HepG2 (cell line): ENCODE measurements at regions not wholly inside any gene's neighbourhood (a gene's known extent, or its start where the extent isn't known, plus 50 kb on each side); places are given as distances from the start of the nearest gene placed in this dataset.
"Not testable (repeated sequence)": the region's sequence is repeated elsewhere in the genome, so short reads cannot be mapped to it uniquely, and the experiment has no call there.

Source experiments
- ATAC-seq: fragments of 200-7000 bp; cut with Tn5 transposase; 3 replicates; pipeline ENCODE4 v1.9.1; 2020; ENCODE audit warnings: mild to moderate bottlenecking, moderate library complexity
- BruUV-seq: library from RNA; stranded (reverse); fragments of 400-500 nt; replicated peaks from 2 replicates; lab custom pipeline; 2021; lab: Mats Ljungman, UMichigan
- CTCF ChIA-PET: fragments of 300-600 bp; formaldehyde crosslinking; extraction: SDS; loops from one replicate; lab custom pipeline; 2021; ENCODE audit warnings: low total read pairs, inconsistent platforms, low intra/inter-chr PET ratio; lab: Yijun Ruan, JAX
- POLR2A ChIA-PET: fragments of 350-600 bp; sonication (Branson Sonifier 250); formaldehyde crosslinking; loops from one replicate; lab custom pipeline; 2020; ENCODE audit warnings: antibody characterized with exemption, inconsistent platforms; lab: Yijun Ruan, JAX
- DNase-seq: peaks from one replicate; pipeline ENCODE4 v3.0.0-alpha.2; 2015; ENCODE audit warnings: low spot score
- FAIRE-seq: peaks from 3 replicates; lab custom pipeline; 2011; peaks lifted over from hg19 to GRCh38; lab: Jason Lieb, UNC
- H2AFZ ChIP-seq: one replicate; pipeline ENCODE4 v1.6.1; 2011; ENCODE audit warnings: low read length, inconsistent platforms
- H3K27ac ChIP-seq: fragments of 300-600 bp; 3 replicates; pipeline ENCODE4 v1.8.0; 2011; ENCODE audit warnings: mixed run types, mild to moderate bottlenecking, mixed read lengths, low read length, inconsistent platforms; ENCODE audit not compliant: insufficient read depth; ENCODE audit errors: extremely low read length
- H3K27me3 ChIP-seq, 2 experiments: fragments of 200-600 bp in 1 of 2; 2 replicates in 1 of 2; 3 replicates in 1 of 2; pipeline versions ENCODE4 v1.6.0 to v1.8.0; 2011; ENCODE audit warnings: low read length in 2 of 2, mild to moderate bottlenecking in 2 of 2, moderate library complexity in 2 of 2, inconsistent platforms in 1 of 2; ENCODE audit not compliant: insufficient read depth in 2 of 2, control insufficient read depth in 1 of 2
- H3K36me3 ChIP-seq, 2 experiments: fragments of 200-600 bp in 1 of 2; replicated peaks in 1 of 2; 2 replicates in 1 of 2; 3 replicates in 1 of 2; pipeline versions ENCODE4 v1.5.1 to v1.8.0; 2011; ENCODE audit warnings: low read length in 2 of 2, inconsistent platforms in 1 of 2; ENCODE audit not compliant: insufficient read depth in 2 of 2, control insufficient read depth in 1 of 2
- H3K4me1 ChIP-seq: 2 replicates; pipeline ENCODE4 v1.5.1; 2012; ENCODE audit warnings: low read length, inconsistent platforms; ENCODE audit not compliant: insufficient read depth
- H3K4me2 ChIP-seq: 2 replicates; pipeline ENCODE4 v1.6.0; 2011; ENCODE audit warnings: low read depth, low read length, inconsistent platforms
- H3K4me3 ChIP-seq, 3 experiments: fragments of 200-600 bp in 1 of 3; sonication (generic), shearing (Covaris generic) in 1 of 3; replicated peaks in 1 of 3; 2 replicates each; pipeline ENCODE4 v1.5.1; 2011 to 2016; ENCODE audit warnings: low read length in 3 of 3, inconsistent platforms in 2 of 3, low read depth in 2 of 3, mild to moderate bottlenecking in 2 of 3, control low read depth in 1 of 3, mixed read lengths in 1 of 3; ENCODE audit not compliant: insufficient read depth in 1 of 3
- H3K79me2 ChIP-seq: one replicate; pipeline ENCODE4 v1.6.1; 2011; ENCODE audit warnings: low read length, inconsistent platforms; ENCODE audit not compliant: insufficient read depth
- H3K9ac ChIP-seq: 2 replicates; pipeline ENCODE4 v1.6.0; 2011; ENCODE audit warnings: mild to moderate bottlenecking, low read depth, low read length, inconsistent platforms; ENCODE audit not compliant: insufficient read depth
- H3K9me3 ChIP-seq: 2 replicates; pipeline ENCODE4 v1.5.1; 2012; ENCODE audit warnings: mild to moderate bottlenecking, low read length
- H4K20me1 ChIP-seq: 2 replicates; pipeline ENCODE4 v1.6.0; 2011; ENCODE audit warnings: inconsistent platforms, mild to moderate bottlenecking, low read length, moderate library complexity; ENCODE audit not compliant: insufficient read depth
- ATF4 ChIP-seq, 2 experiments: fragments of 450-650 bp in 1 of 2; sonication (generic) in 1 of 2; formaldehyde crosslinking; IDR thresholded peaks; 2 replicates each; pipeline versions ENCODE4 v1.5.0 to v1.8.0; 2020 to 2022; ENCODE audit warnings: mild to moderate bottlenecking in 1 of 2, missing genetic modification reagents in 1 of 2
- FOXM1 ChIP-seq: sonication (generic); formaldehyde crosslinking; IDR thresholded peaks from 2 replicates; pipeline ENCODE4 v1.5.0; 2020; ENCODE audit warnings: missing genetic modification reagents
- GABPA ChIP-seq, 2 experiments: IDR thresholded peaks; 2 replicates each; pipeline ENCODE4 v1.6.1; 2011 to 2016; ENCODE audit warnings: low read depth in 2 of 2, low read length in 1 of 2, missing biosample characterization in 1 of 2, missing genetic modification characterization in 1 of 2
- HOXA3 ChIP-seq: sonication (generic); formaldehyde crosslinking; IDR thresholded peaks from 2 replicates; pipeline ENCODE4 v1.5.0; 2020; ENCODE audit warnings: missing genetic modification reagents
- LRRFIP1 ChIP-seq: sonication (generic); formaldehyde crosslinking; conservative IDR thresholded peaks from 2 replicates; pipeline ENCODE4 v1.4.0; 2020; ENCODE audit warnings: missing genetic modification reagents
- SKI ChIP-seq: fragments of 450-650 bp; IDR thresholded peaks from one replicate; pipeline ENCODE4 v1.6.1; 2018; ENCODE audit warnings: mild to moderate bottlenecking; ENCODE audit not compliant: partially characterized antibody
- STAT5B ChIP-seq: sonication (generic); formaldehyde crosslinking; IDR thresholded peaks from 2 replicates; pipeline ENCODE4 v1.4.0; 2020; ENCODE audit warnings: missing genetic modification reagents
- ZNF274 ChIP-seq: sonication (generic); formaldehyde crosslinking; IDR thresholded peaks from 2 replicates; pipeline ENCODE4 v1.5.1; 2020; ENCODE audit warnings: mild to moderate bottlenecking, missing genetic modification reagents
- ZNF562 ChIP-seq: sonication (generic); formaldehyde crosslinking; IDR thresholded peaks from 2 replicates; pipeline ENCODE4 v1.8.0; 2022; ENCODE audit warnings: missing genetic modification reagents, borderline replicate concordance
- WGBS: methylation state at CpG from one replicate; pipeline ENCODE4 v1.1.6; 2017; ENCODE audit warnings: low lambda C conversion rate; 5-methylcytosine and 5-hydroxymethylcytosine counted together
- in situ Hi-C: cut with HindIII; loops from 2 replicates; pipeline ENCODE4 v1.10.0; 2017; ENCODE audit warnings: low pct_unique_long_range_greater_than_20kb; ENCODE audit not compliant: extremely low pct_ligation_motif_present
- intact Hi-C: fragments of 100-400 bp; cut with micrococcal nuclease; formaldehyde crosslinking; loops from one replicate; pipeline ENCODE4 v1.10.0; 2022; ENCODE audit not compliant: unreplicated experiment
- TF ChIP-seq, protein P1 (sequence below): sonication (generic); formaldehyde crosslinking; IDR thresholded peaks from 2 replicates; pipeline ENCODE4 v1.5.1; 2020; ENCODE audit warnings: mild to moderate bottlenecking, missing genetic modification reagents, borderline replicate concordance
- TF ChIP-seq, protein P2 (sequence below): sonication (generic); formaldehyde crosslinking; IDR thresholded peaks from 2 replicates; pipeline ENCODE4 v1.5.0; 2020; ENCODE audit warnings: mild to moderate bottlenecking, missing genetic modification reagents

DNA sequence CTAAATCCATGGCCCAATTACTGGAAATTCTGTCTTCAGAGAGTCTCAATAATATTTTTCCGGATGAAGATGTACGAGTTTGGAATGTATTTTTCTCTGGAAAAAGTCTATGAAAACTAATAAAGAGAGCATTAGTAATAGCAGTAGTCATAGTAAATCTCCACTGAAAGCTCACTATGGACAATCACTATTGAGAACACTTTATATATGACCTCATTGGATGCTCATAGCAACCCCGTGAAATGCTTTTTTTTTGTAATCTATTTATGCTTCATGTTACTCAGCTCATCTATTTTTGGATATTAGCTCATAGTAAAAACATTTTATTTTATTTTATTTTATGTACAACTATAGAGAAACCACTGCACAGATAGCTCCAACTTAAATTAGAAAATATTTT, 94.3 kb upstream of the MYO3A start:
- no TSS peak for BruUV-seq
- intact Hi-C loops: no loop called here
- ATAC-seq (no peak), DNase-seq (no peak)
- H3K4me1 ChIP-seq: no peaks in the 10 kb centered on the region
- no peak overlapping the region for H3K9ac ChIP-seq
- 2% methylated on average over 3 of the region's 3 CpGs for WGBS
- TF ChIP-seq HOXA3 (CRISPR knock-in tag) (no peak), LRRFIP1 (CRISPR knock-in tag) (no peak), GABPA (IDR thresholded peaks at IDR 0.05; ENCODE audit: low read depth, low read length) (no peak), GABPA (CRISPR knock-in tag; IDR thresholded peaks at IDR 0.05; ENCODE audit: low read depth) (no peak), STAT5B (CRISPR knock-in tag) (no peak), SKI (no peak), ZNF562 (CRISPR knock-in tag) (no peak), ATF4 (CRISPR knock-in tag; IDR thresholded peaks at IDR 0.05) (no peak), ZNF274 (no peak), FOXM1 (CRISPR knock-in tag) (no peak)
- TF ChIP-seq, protein P1, sequence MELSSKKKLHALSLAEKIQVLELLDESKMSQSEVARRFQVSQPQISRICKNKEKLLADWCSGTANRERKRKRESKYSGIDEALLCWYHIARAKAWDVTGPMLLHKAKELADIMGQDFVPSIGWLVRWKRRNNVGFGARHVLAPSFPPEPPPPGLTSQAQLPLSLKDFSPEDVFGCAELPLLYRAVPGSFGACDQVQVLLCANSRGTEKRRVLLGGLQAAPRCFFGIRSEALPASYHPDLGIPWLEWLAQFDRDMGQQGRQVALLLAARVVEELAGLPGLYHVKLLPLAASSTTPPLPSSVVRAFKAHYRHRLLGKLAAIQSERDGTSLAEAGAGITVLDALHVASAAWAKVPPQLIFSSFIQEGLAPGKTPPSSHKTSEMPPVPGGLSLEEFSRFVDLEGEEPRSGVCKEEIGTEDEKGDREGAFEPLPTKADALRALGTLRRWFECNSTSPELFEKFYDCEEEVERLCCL: no peak
- TF ChIP-seq, protein P2, sequence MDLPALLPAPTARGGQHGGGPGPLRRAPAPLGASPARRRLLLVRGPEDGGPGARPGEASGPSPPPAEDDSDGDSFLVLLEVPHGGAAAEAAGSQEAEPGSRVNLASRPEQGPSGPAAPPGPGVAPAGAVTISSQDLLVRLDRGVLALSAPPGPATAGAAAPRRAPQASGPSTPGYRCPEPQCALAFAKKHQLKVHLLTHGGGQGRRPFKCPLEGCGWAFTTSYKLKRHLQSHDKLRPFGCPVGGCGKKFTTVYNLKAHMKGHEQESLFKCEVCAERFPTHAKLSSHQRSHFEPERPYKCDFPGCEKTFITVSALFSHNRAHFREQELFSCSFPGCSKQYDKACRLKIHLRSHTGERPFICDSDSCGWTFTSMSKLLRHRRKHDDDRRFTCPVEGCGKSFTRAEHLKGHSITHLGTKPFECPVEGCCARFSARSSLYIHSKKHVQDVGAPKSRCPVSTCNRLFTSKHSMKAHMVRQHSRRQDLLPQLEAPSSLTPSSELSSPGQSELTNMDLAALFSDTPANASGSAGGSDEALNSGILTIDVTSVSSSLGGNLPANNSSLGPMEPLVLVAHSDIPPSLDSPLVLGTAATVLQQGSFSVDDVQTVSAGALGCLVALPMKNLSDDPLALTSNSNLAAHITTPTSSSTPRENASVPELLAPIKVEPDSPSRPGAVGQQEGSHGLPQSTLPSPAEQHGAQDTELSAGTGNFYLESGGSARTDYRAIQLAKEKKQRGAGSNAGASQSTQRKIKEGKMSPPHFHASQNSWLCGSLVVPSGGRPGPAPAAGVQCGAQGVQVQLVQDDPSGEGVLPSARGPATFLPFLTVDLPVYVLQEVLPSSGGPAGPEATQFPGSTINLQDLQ (CRISPR knock-in tag): no peak
- TF ChIP-seq, all 625 proteins: peak for 0
- H4K20me1 ChIP-seq: no peaks in the 10 kb centered on the region
- no peak overlapping the region for H3K4me2 ChIP-seq
- in situ Hi-C loops: no loop called here
- CTCF ChIA-PET: no interaction called here
- no peaks in the 10 kb centered on the region for H3K36me3 ChIP-seq
- POLR2A ChIA-PET: no interaction called here
- no peaks in the 10 kb centered on the region for H3K79me2 ChIP-seq
- H3K9me3 ChIP-seq: no peaks in the 10 kb centered on the region
- H3K27me3 ChIP-seq: no peaks in the 10 kb centered on the region; a peak in 1 of 5 replicates
- H3K4me3 ChIP-seq: no peak overlapping the region
- H3K27ac ChIP-seq: no peak overlapping the region
- no peak for FAIRE-seq
- no peak overlapping the region for H2AFZ ChIP-seq

GRCh38 chr10:25840875-25841274, 93.2 kb upstream of the MYO3A start:
- 20% methylated on average over 3 of the region's 3 CpGs for WGBS
- CTCF ChIA-PET, BruUV-seq, H3K4me2 ChIP-seq, POLR2A ChIA-PET, H3K27me3 ChIP-seq, FAIRE-seq, in situ Hi-C loops, ATAC-seq, intact Hi-C loops, H3K27ac ChIP-seq, H3K79me2 ChIP-seq, H3K36me3 ChIP-seq, H3K9me3 ChIP-seq, H3K4me1 ChIP-seq, H2AFZ ChIP-seq, H3K9ac ChIP-seq, DNase-seq, H4K20me1 ChIP-seq, H3K4me3 ChIP-seq: not testable (repeated sequence)
